RWPE2 (cell line): ENCODE measurements at regions not wholly inside any gene's neighbourhood (a gene's known extent, or its start where the extent isn't known, plus 50 kb on each side); places are given as distances from the start of the nearest gene placed in this dataset.

ENCODE experiments used
- ATAC-seq: fragments of 200-7000 bp; cut with Tn5 transposase; 3 replicates; pipeline ENCODE4 v1.9.1; 2021; ENCODE audit warnings: low read depth
- DNase-seq: peaks from one replicate; pipeline ENCODE4 v3.0.0-alpha.2; 2020; ENCODE audit warnings: low spot score
- H3K27ac ChIP-seq: fragments of 450-650 bp; 2 replicates; pipeline ENCODE4 v1.5.1; 2017; ENCODE audit warnings: mild to moderate bottlenecking; ENCODE audit not compliant: poor library complexity, severe bottlenecking
- H3K27me3 ChIP-seq: fragments of 250-450 bp; sonication (Bioruptor Pico); 2 replicates; pipeline ENCODE4 v1.5.1; 2021; ENCODE audit warnings: mild to moderate bottlenecking, moderate library complexity; ENCODE audit not compliant: insufficient read depth, poor library complexity, severe bottlenecking
- H3K36me3 ChIP-seq: fragments of 250-450 bp; sonication (Bioruptor Pico); 2 replicates; pipeline ENCODE4 v1.5.1; 2020; ENCODE audit warnings: low read depth, mild to moderate bottlenecking, moderate library complexity
- H3K4me1 ChIP-seq: fragments of 250-450 bp; sonication (Bioruptor Pico); 2 replicates; pipeline ENCODE4 v1.5.1; 2021; ENCODE audit warnings: mild to moderate bottlenecking, moderate library complexity; ENCODE audit not compliant: insufficient read depth, poor library complexity, severe bottlenecking
- H3K4me3 ChIP-seq: fragments of 250-450 bp; sonication (Bioruptor Pico); 2 replicates; pipeline ENCODE4 v1.5.1; 2021; ENCODE audit warnings: mild to moderate bottlenecking, moderate library complexity; ENCODE audit not compliant: severe bottlenecking
- H3K9me3 ChIP-seq: fragments of 250-450 bp; sonication (Bioruptor Pico); 2 replicates; pipeline ENCODE4 v1.5.1; 2021; ENCODE audit warnings: mild to moderate bottlenecking, moderate library complexity; ENCODE audit not compliant: severe bottlenecking
- TF ChIP-seq, protein P1 (sequence below): fragments of 450-650 bp; IDR thresholded peaks from one replicate; pipeline ENCODE4 v1.5.1; 2017; ENCODE audit warnings: mild to moderate bottlenecking, moderate library complexity; ENCODE audit not compliant: poor library complexity, severe bottlenecking

GRCh38 chr16:62548095-62548494 lies 511.9 kb upstream of the CDH8 start:
- Histone ChIP-seq H3K4me1 (no peaks in the 10 kb centered on the region), H3K9me3 (no peaks in the 10 kb centered on the region), H3K36me3 (no peaks in the 10 kb centered on the region), H3K4me3 (no peak overlapping the region), H3K27me3 (peaks cover 4% of the 10 kb centered on the region), H3K27ac (no peak overlapping the region)
- DNase-seq (no peak), ATAC-seq (no peak)
- TF ChIP-seq, protein P1, sequence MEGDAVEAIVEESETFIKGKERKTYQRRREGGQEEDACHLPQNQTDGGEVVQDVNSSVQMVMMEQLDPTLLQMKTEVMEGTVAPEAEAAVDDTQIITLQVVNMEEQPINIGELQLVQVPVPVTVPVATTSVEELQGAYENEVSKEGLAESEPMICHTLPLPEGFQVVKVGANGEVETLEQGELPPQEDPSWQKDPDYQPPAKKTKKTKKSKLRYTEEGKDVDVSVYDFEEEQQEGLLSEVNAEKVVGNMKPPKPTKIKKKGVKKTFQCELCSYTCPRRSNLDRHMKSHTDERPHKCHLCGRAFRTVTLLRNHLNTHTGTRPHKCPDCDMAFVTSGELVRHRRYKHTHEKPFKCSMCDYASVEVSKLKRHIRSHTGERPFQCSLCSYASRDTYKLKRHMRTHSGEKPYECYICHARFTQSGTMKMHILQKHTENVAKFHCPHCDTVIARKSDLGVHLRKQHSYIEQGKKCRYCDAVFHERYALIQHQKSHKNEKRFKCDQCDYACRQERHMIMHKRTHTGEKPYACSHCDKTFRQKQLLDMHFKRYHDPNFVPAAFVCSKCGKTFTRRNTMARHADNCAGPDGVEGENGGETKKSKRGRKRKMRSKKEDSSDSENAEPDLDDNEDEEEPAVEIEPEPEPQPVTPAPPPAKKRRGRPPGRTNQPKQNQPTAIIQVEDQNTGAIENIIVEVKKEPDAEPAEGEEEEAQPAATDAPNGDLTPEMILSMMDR: no peak

DNA sequence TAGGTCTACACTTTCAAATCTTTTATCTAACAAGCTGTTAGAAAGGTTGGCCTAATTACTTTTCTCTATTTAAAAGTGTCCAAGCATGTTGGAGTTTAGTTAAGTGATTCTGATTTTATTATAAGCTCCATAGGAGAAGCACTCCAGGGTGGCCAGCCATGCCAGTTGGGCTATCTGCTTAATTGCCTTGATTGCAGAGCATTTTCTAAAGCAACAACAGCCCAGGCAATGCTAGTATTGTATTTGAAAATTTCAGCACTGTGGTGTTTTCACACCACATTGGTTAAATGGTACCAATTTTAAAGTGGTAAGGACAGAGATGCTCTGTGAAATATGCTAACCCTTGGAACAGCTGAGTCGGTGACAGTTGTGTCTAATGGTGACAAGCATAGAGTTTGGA lies 510.5 kb upstream of the CDH8 start:
- no peak for DNase-seq
- Histone ChIP-seq H3K4me3 (no peak overlapping the region), H3K4me1 (no peaks in the 10 kb centered on the region), H3K9me3 (no peaks in the 10 kb centered on the region), H3K27me3 (peaks cover 4% of the 10 kb centered on the region), H3K36me3 (no peaks in the 10 kb centered on the region), H3K27ac (no peak overlapping the region)
- ATAC-seq: no peak
- TF ChIP-seq, protein P1: no peak

DNA sequence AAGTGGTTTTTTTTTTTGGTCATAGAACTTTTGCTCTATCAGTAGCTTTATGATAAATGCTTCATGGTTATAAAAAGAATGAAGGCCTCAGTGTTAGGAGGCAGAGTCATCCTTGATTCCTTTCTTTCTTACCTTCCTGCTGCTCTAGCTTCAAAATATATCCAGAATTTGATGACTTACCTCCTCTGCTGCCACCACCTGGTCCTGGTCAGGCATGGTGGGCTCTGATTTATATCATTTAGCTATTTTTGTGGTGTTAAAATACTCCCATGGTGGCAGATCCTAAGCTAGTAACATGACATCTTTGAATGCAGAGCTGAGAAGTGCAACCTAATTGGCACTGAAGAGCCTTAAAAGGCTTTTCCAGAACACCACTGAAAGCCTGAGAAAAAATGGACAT lies 508.8 kb upstream of the CDH8 start:
- Histone ChIP-seq H3K36me3 (no peaks in the 10 kb centered on the region), H3K9me3 (no peaks in the 10 kb centered on the region), H3K27me3 (peaks cover 4% of the 10 kb centered on the region), H3K4me3 (no peak overlapping the region), H3K4me1 (no peaks in the 10 kb centered on the region), H3K27ac (no peak overlapping the region)
- TF ChIP-seq, protein P1: no peak
- DNase-seq (no peak), ATAC-seq (no peak)

DNA sequence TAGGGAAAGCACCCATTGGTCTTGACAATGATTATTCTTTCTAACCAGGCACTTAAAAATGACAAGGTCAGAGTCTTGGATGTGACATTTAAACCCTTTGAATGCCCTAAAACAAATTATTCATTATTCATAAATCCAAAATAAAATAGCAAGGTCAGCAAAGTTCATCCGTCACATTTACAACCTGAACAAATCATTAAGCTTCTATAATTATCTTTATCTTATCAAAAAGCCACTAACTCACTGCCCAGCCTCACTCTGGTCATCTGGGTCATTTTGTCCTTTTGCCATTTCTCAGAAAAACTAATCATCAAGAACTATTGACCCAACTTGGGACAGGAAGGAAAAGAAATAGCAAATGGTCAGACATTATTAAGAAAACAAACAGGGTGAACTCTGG lies 507.3 kb upstream of the CDH8 start:
- Histone ChIP-seq H3K9me3 (no peaks in the 10 kb centered on the region), H3K4me3 (no peak overlapping the region), H3K27me3 (no peaks in the 10 kb centered on the region), H3K36me3 (no peaks in the 10 kb centered on the region), H3K4me1 (no peaks in the 10 kb centered on the region), H3K27ac (no peak overlapping the region)
- TF ChIP-seq, protein P1: no peak
- ATAC-seq (no peak), DNase-seq (no peak)

DNA sequence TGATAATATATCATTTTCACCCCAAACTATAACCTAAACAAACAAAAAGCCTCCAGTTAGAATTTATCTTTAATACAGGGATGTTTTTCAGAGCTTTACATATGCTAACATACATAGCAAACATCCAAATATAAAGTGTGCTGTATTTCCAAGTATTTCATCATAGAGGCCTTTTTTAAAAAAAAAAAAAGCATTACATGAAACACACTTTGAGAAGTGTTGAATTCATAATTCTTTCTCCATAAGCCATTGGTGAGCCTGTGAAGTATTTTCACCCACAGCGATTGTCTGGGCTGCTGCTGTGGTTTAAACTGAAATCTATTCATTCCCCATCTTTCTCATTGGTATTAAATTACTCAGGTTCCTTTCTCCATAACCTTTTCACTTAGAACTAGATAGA lies 503.4 kb upstream of the CDH8 start:
- H3K27ac ChIP-seq: no peak overlapping the region
- peaks cover 17% of the 10 kb centered on the region for H3K27me3 ChIP-seq
- DNase-seq: no peak
- no peak for ATAC-seq
- TF ChIP-seq, protein P1: no peak
- no peaks in the 10 kb centered on the region for H3K36me3 ChIP-seq
- H3K4me1 ChIP-seq: no peaks in the 10 kb centered on the region
- no peaks in the 10 kb centered on the region for H3K9me3 ChIP-seq
- no peak overlapping the region for H3K4me3 ChIP-seq
